ENCODE measurements at regions not wholly inside any gene's neighbourhood (a gene's known extent, or its start where the extent isn't known, plus 50 kb on each side); places are given as distances from the start of the nearest gene placed in this dataset.
"Not testable (repeated sequence)": the region's sequence is repeated elsewhere in the genome, so short reads cannot be mapped to it uniquely, and the experiment has no call there.

DNA sequence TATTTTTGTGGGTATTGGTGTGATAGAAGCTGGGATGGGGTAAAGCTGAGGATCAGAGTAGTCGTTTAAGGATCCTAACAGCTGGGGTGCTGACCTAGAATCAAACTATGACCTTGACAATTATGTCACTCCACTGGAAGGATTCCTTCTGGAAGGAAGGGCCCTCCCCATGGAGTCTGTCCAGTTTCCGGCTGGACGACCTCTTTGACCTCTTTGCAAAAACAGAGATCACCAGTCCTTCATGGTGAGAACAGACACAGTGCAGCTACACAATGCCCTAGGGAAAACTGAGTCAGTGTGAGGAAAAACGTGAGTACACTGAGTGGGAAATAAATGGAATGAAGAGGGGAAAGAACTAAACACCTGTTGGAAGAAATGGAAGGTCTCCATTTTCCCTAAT lies 445.6 kb downstream of the MAT2B start:
- no peak for DNase-seq
- 80% methylated on average over 4 of the region's 4 CpGs; no CpG with 5 or more reads in 1 of the 2 donors for WGBS, 2 donors (ENCODE audit: low coverage in 1 of 2)
- Histone ChIP-seq H3K4me1 (peaks cover 0 to 11% (median 0%) of the 10 kb centered on the region in 4 donors), H3K9me3 (no peaks in the 10 kb centered on the region), H3K27ac (no peak overlapping the region), H3K27me3 (no peaks in the 10 kb centered on the region), H3K36me3 (no peaks in the 10 kb centered on the region), H3K4me3 (no peak overlapping the region)
- TF ChIP-seq CTCF (IDR thresholded peaks at IDR 0.05), result no peak
- TF ChIP-seq EP300 (IDR thresholded peaks at IDR 0.05; ENCODE audit: low read depth), result no peak
- in situ Hi-C loops (cut with MboI; ENCODE audit: low pct_ligation_motif_present in 1 of 4, low pct_unique_long_range_greater_than_20kb in 1 of 4, low sequenced_read_pairs in 3 of 4), result no loop called here
- intact Hi-C loops (cut with DNase I; ENCODE audit: low total_unique reads), result no loop called here

- Histone ChIP-seq H3K27me3 (no peaks in the 10 kb centered on the region), H3K4me1 (peaks cover 0 to 11% (median 0%) of the 10 kb centered on the region in 4 donors), H3K4me3 (no peak overlapping the region), H3K36me3 (no peaks in the 10 kb centered on the region), H3K9me3 (no peaks in the 10 kb centered on the region), H3K27ac (no peak overlapping the region)
- in situ Hi-C loops (cut with MboI; ENCODE audit: low pct_ligation_motif_present in 1 of 4, low pct_unique_long_range_greater_than_20kb in 1 of 4, low sequenced_read_pairs in 3 of 4) (no loop called here), intact Hi-C loops (cut with DNase I; ENCODE audit: low total_unique reads) (no loop called here)
- no peak for DNase-seq
- WGBS, 2 donors (ENCODE audit: low coverage in 1 of 2), result 30 to 37% methylated on average over 8 of the region's 8 CpGs
- TF ChIP-seq CTCF (IDR thresholded peaks at IDR 0.05), result no peak
- TF ChIP-seq EP300 (IDR thresholded peaks at IDR 0.05; ENCODE audit: low read depth), result no peak
- no peak for TF ChIP-seq POLR2AphosphoS5 (IDR thresholded peaks at IDR 0.05)
- no peak for TF ChIP-seq POLR2A (IDR thresholded peaks at IDR 0.05)
These were observed 448.5 kb downstream of the MAT2B start for GRCh38 chr5:163953901-163954300.

DNA sequence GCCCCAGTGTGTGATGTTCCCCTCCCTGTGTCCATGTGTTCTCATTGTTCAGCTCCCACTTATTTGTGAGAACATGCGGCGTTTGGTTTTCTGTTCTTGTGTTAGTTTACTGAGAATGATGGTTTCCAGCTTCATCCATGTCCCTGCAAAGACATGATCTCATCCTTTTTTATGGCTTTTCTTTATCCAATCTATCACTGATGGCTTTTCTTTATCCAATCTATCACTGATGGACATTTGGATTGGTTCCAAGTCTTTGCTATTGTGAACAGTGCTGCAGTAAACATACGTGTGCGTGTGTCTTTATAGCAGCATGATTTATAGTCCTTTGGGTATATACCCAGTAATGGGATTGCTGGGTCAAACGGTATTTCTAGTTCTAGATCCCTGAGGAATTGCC lies 455.8 kb downstream of the MAT2B start:
- H3K27ac ChIP-seq; H3K4me1 ChIP-seq; H3K4me3 ChIP-seq; H3K36me3 ChIP-seq; intact Hi-C loops (cut with DNase I; ENCODE audit: low total_unique reads); in situ Hi-C loops (cut with MboI; ENCODE audit: low pct_ligation_motif_present in 1 of 4, low pct_unique_long_range_greater_than_20kb in 1 of 4, low sequenced_read_pairs in 3 of 4); H3K9me3 ChIP-seq; H3K27me3 ChIP-seq; DNase-seq: not testable (repeated sequence)
- WGBS, 2 donors (ENCODE audit: low coverage in 1 of 2), result 42 to 66% methylated on average over 3 to 5 of the region's 5 CpGs

DNA sequence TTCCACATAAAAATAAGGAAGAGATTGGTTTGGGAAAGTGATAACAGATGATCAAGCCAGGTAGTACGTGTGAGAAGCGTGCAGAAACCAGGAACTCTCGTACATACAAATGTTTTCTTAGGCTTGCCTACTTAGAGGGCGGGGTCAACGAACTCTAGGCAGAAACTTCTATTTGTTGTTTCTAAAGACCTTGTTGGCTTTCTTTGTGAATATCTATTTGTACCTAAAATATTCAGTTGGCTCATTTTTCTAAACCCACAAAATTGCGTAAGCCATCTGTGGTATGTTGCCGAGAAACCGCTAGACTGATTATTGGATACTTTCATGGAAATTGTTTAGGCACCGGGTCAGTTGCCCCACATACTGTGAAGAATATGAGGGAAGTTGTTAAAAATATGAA lies 458.5 kb downstream of the MAT2B start:
- in situ Hi-C loops (cut with MboI; ENCODE audit: low pct_ligation_motif_present in 1 of 4, low pct_unique_long_range_greater_than_20kb in 1 of 4, low sequenced_read_pairs in 3 of 4), result no loop called here
- DNase-seq, result no peak
- WGBS, 2 donors (ENCODE audit: low coverage in 1 of 2), result 81 to 83% methylated on average over 9 of the region's 9 CpGs
- H3K4me3 ChIP-seq, result no peak overlapping the region
- no peaks in the 10 kb centered on the region for H3K9me3 ChIP-seq
- no peaks in the 10 kb centered on the region for H3K36me3 ChIP-seq
- H3K27ac ChIP-seq, result no peak overlapping the region
- intact Hi-C loops (cut with DNase I; ENCODE audit: low total_unique reads), result no loop called here
- no peaks in the 10 kb centered on the region for H3K4me1 ChIP-seq
- H3K27me3 ChIP-seq, result no peaks in the 10 kb centered on the region
- TF ChIP-seq EP300 (IDR thresholded peaks at IDR 0.05; ENCODE audit: low read depth) (no peak), CTCF (IDR thresholded peaks at IDR 0.05) (no peak), POLR2AphosphoS5 (IDR thresholded peaks at IDR 0.05) (no peak), POLR2A (IDR thresholded peaks at IDR 0.05) (no peak)

GRCh38 chr5:163964671-163965070 lies 459.3 kb downstream of the MAT2B start:
- Histone ChIP-seq H3K4me3 (no peak overlapping the region), H3K4me1 (no peaks in the 10 kb centered on the region), H3K27ac (no peak overlapping the region), H3K27me3 (no peaks in the 10 kb centered on the region), H3K36me3 (no peaks in the 10 kb centered on the region), H3K9me3 (no peaks in the 10 kb centered on the region)
- TF ChIP-seq POLR2A (IDR thresholded peaks at IDR 0.05), result no peak
- no peak for TF ChIP-seq EP300 (IDR thresholded peaks at IDR 0.05; ENCODE audit: low read depth)
- TF ChIP-seq CTCF (IDR thresholded peaks at IDR 0.05), result no peak
- TF ChIP-seq POLR2AphosphoS5 (IDR thresholded peaks at IDR 0.05), result no peak
- in situ Hi-C loops (cut with MboI; ENCODE audit: low pct_ligation_motif_present in 1 of 4, low pct_unique_long_range_greater_than_20kb in 1 of 4, low sequenced_read_pairs in 3 of 4) (no loop called here), intact Hi-C loops (cut with DNase I; ENCODE audit: low total_unique reads) (no loop called here)
- WGBS, 2 donors (ENCODE audit: low coverage in 1 of 2), result 81 to 82% methylated on average over 3 of the region's 3 CpGs
- no peak for DNase-seq

Data from transverse colon (tissue), 4 donors.